Posterior vena cava (tissue), 2 donors: ENCODE measurements at regions not wholly inside any gene's neighbourhood (a gene's known extent, or its start where the extent isn't known, plus 50 kb on each side); places are given as distances from the start of the nearest gene placed in this dataset.

Experiments
- DNase-seq: peaks from one replicate; pipeline ENCODE4 v3.0.0-alpha.2; 2020; ENCODE audit warnings: low spot score
- intact Hi-C, 2 donors: fragments of 100-400 bp; cut with DNase I; formaldehyde crosslinking; loops; one replicate each; pipeline versions ENCODE4 v1.14.1 to v1.14.2; 2022 to 2023
- donor health status: DM: yes; HTN: yes; CAD: no.
- donor health status: DM: yes; HTN: yes; CAD: no.

DNA sequence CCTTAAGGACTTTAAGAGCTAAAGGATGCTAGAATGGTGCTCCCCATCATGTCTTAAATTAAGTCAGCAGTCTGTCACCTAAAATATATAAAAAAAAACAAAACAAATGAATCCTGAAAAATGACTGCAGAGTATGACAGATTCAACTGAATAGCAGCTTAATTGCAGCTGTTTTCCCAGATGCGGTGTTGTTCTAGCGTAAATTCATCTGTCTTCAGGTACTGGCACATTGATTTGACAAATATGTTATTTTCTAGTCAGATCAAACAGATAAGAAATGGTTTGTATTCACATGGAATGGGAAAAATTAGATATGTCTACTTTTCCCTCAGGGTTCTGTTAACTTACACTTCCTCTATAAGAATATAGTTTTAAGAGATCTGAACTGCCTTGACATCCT, 211.7 kb downstream of the NAF1 start:
- no peak for DNase-seq
- intact Hi-C loops: no loop called here

- DNase-seq: no peak
- intact Hi-C loops: no loop called here
These were observed 214.5 kb downstream of the NAF1 start for GRCh38 chr4:162952232-162952631.

GRCh38 chr4:162945713-162946112, 221.0 kb downstream of the NAF1 start:
- intact Hi-C loops: no loop called here

DNA sequence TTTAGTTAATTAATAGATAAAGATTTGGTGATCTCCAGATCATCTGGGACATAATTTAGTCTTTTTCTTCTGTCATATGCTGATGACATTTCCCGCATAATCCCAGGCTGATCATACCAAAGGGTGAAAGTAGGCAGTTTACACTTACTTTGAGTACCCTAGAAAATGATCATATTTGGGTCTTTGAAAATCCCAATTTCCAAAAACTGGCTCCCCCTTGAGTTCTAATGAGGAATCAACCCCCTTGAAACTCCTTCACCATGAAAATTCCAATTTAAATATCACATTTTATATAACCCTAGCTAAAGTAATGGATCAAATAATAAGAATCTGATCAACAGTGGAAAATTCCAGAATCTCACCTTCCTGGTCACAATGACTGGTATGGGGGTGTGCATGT, 223.4 kb downstream of the NAF1 start:
- intact Hi-C loops: no loop called here
- no peak for DNase-seq

More at GRCh38 chr4:162945713-162946112, 221.0 kb downstream of the NAF1 start:
- no peak for DNase-seq

DNA sequence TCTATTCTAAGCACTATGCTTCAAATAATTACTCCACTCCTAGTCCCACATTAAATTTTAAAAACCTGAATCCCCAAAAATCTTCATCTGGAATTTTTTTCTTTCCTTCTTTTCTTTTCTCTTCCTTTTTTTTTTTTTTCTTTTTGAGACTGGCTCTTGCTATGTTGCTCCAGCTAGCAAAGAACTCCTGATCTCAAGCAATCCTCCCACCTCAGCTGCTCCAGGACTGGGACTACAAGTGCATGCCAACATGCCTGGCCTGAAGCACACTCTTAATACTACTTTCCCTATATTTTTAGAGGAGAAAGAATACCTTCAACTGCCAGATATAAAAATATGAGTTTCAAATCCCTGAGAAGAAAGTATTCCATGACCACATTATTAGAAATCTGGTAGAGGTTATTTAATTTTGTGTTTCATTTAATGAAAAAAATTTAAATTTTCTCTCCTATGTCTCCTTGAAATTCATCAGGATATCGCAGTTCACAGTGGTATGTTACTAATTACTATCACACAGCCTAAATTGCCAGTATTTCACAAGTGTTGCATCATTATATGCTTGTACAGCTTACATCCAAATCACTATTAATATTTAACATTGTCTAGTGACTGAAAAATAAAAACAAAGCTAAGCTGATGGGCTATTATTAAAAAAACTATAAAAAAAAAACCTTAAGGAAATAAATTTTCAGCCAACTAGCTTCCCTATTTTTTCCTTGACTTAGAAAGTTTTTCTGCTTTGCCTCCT, 227.8 kb downstream of the NAF1 start:
- no peak for DNase-seq
- intact Hi-C loops: no loop called here

DNA sequence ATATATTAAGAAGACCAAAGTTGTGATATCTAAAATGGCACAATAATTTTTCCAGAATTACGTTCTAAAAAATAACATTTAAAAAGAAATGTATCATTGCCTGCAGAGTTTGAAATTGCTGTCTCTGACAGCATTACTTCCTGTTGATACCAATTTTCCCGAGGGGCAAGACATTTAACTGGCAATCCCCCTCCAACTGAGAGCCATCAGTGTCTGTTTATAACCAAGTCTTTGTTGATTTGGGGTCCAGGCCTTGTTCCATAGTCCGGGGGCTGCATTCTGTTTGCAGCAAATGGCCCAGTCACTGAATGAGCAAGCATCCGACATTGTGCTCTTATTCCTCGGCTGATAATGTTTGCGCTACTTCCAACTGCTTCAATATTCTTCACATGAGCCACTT, 231.5 kb downstream of the NAF1 start:
- no peak for DNase-seq
- intact Hi-C loops: no loop called here

DNA sequence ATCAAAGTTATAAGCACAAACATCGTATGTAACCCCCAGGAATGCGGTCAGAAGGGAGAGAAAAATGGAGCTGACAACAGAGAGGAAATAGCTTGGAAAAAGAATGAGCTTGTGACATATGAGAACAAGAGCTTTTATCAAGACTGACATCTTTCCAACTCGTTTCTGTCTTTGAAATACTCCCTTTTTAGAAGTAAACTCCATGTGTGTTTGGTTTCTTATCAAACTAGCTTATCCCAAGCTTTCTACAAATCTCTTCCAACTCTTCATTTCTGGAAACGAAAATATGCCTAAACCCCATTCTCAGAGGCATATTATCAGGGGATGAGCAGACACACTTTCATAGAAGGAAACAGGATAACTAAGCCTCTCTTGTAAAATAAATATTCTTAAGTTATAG, 235.4 kb downstream of the NAF1 start:
- intact Hi-C loops: no loop called here
- no peak for DNase-seq

DNA sequence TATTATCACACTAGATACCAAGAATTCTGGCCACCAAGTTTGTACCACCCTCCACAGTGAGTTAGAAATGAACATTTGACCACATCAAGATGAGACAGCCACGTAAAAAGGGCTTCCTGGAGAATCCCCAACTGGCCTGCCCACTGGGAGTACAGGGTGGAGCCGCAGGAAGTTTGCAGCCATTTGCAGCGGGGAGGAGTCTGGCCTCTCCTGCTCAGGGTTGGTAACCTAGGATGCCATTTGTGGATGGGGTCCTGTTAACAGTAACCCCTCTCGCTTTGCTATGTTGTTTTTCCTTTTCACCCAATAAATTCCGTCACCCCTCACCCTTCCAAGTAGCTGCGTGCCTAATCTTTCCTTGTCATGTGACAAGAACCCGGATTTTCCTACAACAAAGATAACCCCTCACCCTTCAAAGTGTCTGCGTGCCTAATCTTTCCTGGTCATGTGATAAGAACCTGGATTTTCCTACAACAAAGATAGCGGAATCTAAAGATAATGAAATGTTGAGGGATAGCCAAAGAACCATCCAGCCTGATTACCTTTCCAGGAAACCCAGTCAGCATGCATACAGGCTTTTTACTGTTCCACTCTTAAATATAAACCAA, 245.4 kb downstream of the NAF1 start:
- intact Hi-C loops: no loop called here
- no peak for DNase-seq

- no peak for DNase-seq
- intact Hi-C loops: no loop called here
These were observed 246.0 kb downstream of the NAF1 start for GRCh38 chr4:162920649-162921048.

DNA sequence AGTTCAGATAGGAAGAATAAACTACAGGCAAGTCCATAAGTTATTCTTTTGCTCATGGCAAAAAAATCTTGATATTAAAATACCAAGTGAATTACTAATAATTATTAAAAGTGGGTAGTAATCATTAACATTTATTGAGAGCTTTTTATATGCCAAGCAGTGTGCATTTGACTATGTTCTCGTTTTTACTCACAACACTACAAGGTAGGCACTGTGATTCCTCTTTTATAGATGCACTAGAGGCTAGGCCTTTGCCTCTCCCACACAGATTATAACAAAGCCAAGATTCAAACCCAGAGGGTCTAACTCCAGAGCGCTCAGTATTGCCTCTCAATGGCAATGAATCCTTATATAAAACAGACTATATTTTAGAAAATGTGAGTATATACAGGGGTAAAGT, 254.2 kb downstream of the NAF1 start:
- DNase-seq: no peak
- intact Hi-C loops: no loop called here

DNA sequence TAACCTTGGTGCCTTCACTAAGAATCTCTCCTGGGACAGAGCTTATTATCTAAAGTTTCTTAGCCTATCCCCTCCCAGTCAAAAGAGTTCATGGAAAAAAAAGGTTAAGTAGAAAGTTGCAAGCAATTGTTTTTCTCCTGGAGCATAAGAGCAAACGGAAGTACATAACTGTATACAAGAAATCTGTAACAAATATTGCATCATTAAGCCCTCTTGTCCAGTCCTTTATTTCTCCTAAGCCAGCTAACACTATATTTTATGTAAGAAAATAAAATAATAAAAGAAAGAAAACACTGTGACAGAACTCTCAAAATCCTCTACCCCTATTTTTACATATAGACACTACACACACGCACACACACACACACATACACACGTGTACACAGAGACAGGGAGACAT, 255.3 kb downstream of the NAF1 start:
- intact Hi-C loops: no loop called here

GRCh38 chr4:162909952-162910351, 256.7 kb downstream of the NAF1 start:
- intact Hi-C loops: no loop called here

More for the DNA sequence above, 255.3 kb downstream of the NAF1 start:
- no peak for DNase-seq

GRCh38 chr4:162894387-162894786, 272.3 kb downstream of the NAF1 start:
- DNase-seq: no peak
- intact Hi-C loops: no loop called here

More at GRCh38 chr4:162909952-162910351, 256.7 kb downstream of the NAF1 start:
- DNase-seq: no peak

- intact Hi-C loops: no loop called here
These were observed 274.6 kb downstream of the NAF1 start for GRCh38 chr4:162891788-162892707.

DNA sequence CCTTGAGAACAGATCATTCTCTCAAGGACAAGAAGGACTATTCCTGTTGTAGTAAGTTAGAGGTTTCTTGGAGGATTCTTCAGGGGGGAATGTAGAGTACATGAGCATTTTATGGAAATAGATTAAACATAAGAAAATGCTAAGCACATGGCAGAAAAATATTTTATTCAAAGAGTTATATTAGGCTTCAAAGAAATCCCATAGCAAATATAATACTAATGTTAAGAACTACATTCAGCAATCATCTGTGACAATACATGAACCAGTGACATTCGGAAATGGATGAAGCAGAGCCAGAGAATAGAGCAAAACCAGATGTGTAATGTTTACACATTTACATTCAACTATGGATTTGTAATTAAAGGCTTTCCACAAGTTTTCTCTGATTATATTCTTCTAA, 288.6 kb downstream of the NAF1 start:
- intact Hi-C loops: no loop called here

More at GRCh38 chr4:162891788-162892707, 274.6 kb downstream of the NAF1 start:
- DNase-seq: no peak

GRCh38 chr4:162874748-162875147, 291.9 kb downstream of the NAF1 start:
- intact Hi-C loops: loop anchor here in 1 of 2 donors (5.0 kb wide), 1 partner anchor 1148 kb away; no protein-coding TSS in a partner anchor
- DNase-seq: no peak

More for the DNA sequence above, 288.6 kb downstream of the NAF1 start:
- DNase-seq: no peak

DNA sequence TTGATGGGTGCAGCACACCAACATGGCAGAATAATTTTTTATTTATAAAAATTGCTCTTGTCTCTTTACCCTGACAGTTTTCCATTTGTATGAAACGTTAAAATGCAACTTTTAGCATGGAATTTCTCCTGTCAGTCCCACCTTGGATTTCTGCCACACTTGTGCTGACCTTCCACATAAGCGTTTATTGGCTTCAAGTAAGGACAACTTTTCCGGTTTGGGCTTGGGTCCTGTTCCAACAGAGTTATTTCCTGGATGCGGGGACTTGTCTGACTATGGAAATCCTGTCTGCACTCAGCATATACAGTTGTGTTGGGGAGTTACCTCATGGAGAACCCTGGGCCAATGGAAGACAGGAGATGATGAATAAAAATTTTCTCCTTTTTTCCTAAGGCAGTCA, 294.7 kb downstream of the NAF1 start:
- intact Hi-C loops: loop anchor here in 1 of 2 donors (5.0 kb wide), 1 partner anchor 1150 kb away; no protein-coding TSS in a partner anchor
- no peak for DNase-seq

GRCh38 chr4:162869157-162869556, 297.5 kb downstream of the NAF1 start:
- no peak for DNase-seq
- intact Hi-C loops: no loop called here

- intact Hi-C loops: no loop called here
- DNase-seq: no peak
These were observed 300.1 kb downstream of the NAF1 start for GRCh38 chr4:162866565-162866964.

- no peak for DNase-seq
- intact Hi-C loops: no loop called here
These were observed 301.6 kb downstream of the NAF1 start for GRCh38 chr4:162865102-162865501.
